HG02973 (cell line): ENCODE measurements at regions not wholly inside any gene's neighbourhood (a gene's known extent, or its start where the extent isn't known, plus 50 kb on each side); places are given as distances from the start of the nearest gene placed in this dataset.
"Not testable (repeated sequence)": the region's sequence is repeated elsewhere in the genome, so short reads cannot be mapped to it uniquely, and the experiment has no call there.

Experiments
- ATAC-seq: cut with Tn5 transposase; IDR thresholded peaks from one replicate; pipeline ENCODE4 v1.9.1; 2021; ENCODE audit warnings: moderate library complexity; ENCODE audit not compliant: unreplicated experiment

GRCh38 chr13:84812078-84812477, 929.8 kb upstream of the SLITRK1 start:
- ATAC-seq = no peak

GRCh38 chr13:84810781-84811180, 928.5 kb upstream of the SLITRK1 start:
- ATAC-seq = no peak

- no peak for ATAC-seq
Measured at GRCh38 chr13:84802073-84802472, 919.8 kb upstream of the SLITRK1 start.

GRCh38 chr13:84784443-84785153, 902.3 kb upstream of the SLITRK1 start:
- ATAC-seq = no peak

GRCh38 chr13:84777316-84777715, 895.0 kb upstream of the SLITRK1 start:
- ATAC-seq = no peak

GRCh38 chr13:84776593-84776992, 894.3 kb upstream of the SLITRK1 start:
- no peak for ATAC-seq

GRCh38 chr13:84775920-84776319, 893.6 kb upstream of the SLITRK1 start:
- not testable (repeated sequence) for ATAC-seq

GRCh38 chr13:84774111-84774510, 891.8 kb upstream of the SLITRK1 start:
- ATAC-seq = no peak

- no peak for ATAC-seq
Measured at GRCh38 chr13:84760956-84761355, 878.7 kb upstream of the SLITRK1 start.

- ATAC-seq = no peak
Measured at GRCh38 chr13:84749126-84749525, 866.9 kb upstream of the SLITRK1 start.

- ATAC-seq = no peak
Measured at GRCh38 chr13:84745051-84745551, 862.8 kb upstream of the SLITRK1 start.

- ATAC-seq = no peak
Measured at GRCh38 chr13:84744203-84744602, 861.9 kb upstream of the SLITRK1 start.

- no peak for ATAC-seq
Measured at GRCh38 chr13:84741253-84741652, 859.0 kb upstream of the SLITRK1 start.

- ATAC-seq = no peak
Measured at GRCh38 chr13:84739021-84739420, 856.7 kb upstream of the SLITRK1 start.

- no peak for ATAC-seq
Measured at GRCh38 chr13:84737661-84738060, 855.4 kb upstream of the SLITRK1 start.

- ATAC-seq = no peak
Measured at GRCh38 chr13:84730376-84730775, 848.1 kb upstream of the SLITRK1 start.

GRCh38 chr13:84705982-84706710, 823.9 kb upstream of the SLITRK1 start:
- no peak for ATAC-seq

- no peak for ATAC-seq
Measured at GRCh38 chr13:84702174-84702573, 819.9 kb upstream of the SLITRK1 start.

- not testable (repeated sequence) for ATAC-seq
Measured at GRCh38 chr13:84697591-84697990, 815.3 kb upstream of the SLITRK1 start.

GRCh38 chr13:84686973-84687372, 804.7 kb upstream of the SLITRK1 start:
- ATAC-seq = no peak

GRCh38 chr13:84686458-84686857, 804.2 kb upstream of the SLITRK1 start:
- no peak for ATAC-seq

- no peak for ATAC-seq
Measured at GRCh38 chr13:84684804-84685203, 802.5 kb upstream of the SLITRK1 start.
